Colonic mucosa (tissue), 4 donors: ENCODE measurements at regions not wholly inside any gene's neighbourhood (a gene's known extent, or its start where the extent isn't known, plus 50 kb on each side); places are given as distances from the start of the nearest gene placed in this dataset.

ENCODE experiments used
- DNase-seq: peaks from one replicate; pipeline ENCODE4 v3.0.0-alpha.2; 2020
- H3K27ac ChIP-seq: fragments of 200-600 bp; one replicate; pipeline ENCODE4 v1.8.0; 2021
- H3K27me3 ChIP-seq: fragments of 200-600 bp; one replicate; pipeline ENCODE4 v1.8.0; 2021
- H3K36me3 ChIP-seq: fragments of 200-600 bp; one replicate; pipeline ENCODE4 v1.8.0; 2021
- H3K4me1 ChIP-seq: fragments of 200-600 bp; one replicate; pipeline ENCODE4 v1.8.0; 2021; ENCODE audit warnings: mild to moderate bottlenecking
- H3K4me3 ChIP-seq: fragments of 200-600 bp; one replicate; pipeline ENCODE4 v1.8.0; 2021
- H3K9ac ChIP-seq, 2 donors: one replicate each; pipeline ENCODE4 v1.7.0; 2013; ENCODE audit warnings: control low read depth in 2 of 2, low read depth in 2 of 2, low read length in 2 of 2
- H3K9me3 ChIP-seq: fragments of 200-600 bp; one replicate; pipeline ENCODE4 v1.8.0; 2021
- intact Hi-C: fragments of 100-400 bp; cut with DNase I; formaldehyde crosslinking; loops from one replicate; pipeline ENCODE4 v1.14.1; 2022
- TF ChIP-seq, protein P1 (sequence below): fragments of 200-600 bp; IDR thresholded peaks from one replicate; pipeline ENCODE4 v1.8.0; 2022; ENCODE audit warnings: antibody characterized with exemption, mild to moderate bottlenecking
- donor health status: healthy.
- donor health status: DM: no; HTN: no; CAD: no.
- donor health status: DM: no; HTN: no; CAD: no.

DNA sequence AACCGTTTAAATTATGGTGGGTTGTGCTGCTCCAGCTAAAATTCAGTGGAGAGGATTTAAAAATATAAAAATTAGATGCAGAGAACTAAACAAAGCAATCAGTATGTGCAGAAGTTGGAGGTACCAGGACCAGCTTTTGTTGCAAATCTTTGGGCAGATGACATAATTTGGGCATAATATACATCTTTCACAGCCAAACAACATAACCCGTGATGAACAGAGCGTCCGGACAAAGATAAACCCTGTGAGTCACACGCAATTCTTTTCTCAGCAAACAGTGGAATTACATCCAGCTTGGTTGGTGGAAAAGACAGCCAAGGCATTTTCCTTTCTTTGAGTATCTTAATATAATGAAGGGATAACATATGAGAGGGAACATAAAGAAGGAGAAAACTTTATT, 419.4 kb upstream of the ADAMTS9 start:
- no peak for DNase-seq
- Histone ChIP-seq H3K4me1 (no peaks in the 10 kb centered on the region), H3K9ac (no peak overlapping the region), H3K27ac (no peak overlapping the region), H3K4me3 (no peak overlapping the region), H3K36me3 (no peaks in the 10 kb centered on the region), H3K27me3 (no peaks in the 10 kb centered on the region), H3K9me3 (no peaks in the 10 kb centered on the region)
- TF ChIP-seq, protein P1, sequence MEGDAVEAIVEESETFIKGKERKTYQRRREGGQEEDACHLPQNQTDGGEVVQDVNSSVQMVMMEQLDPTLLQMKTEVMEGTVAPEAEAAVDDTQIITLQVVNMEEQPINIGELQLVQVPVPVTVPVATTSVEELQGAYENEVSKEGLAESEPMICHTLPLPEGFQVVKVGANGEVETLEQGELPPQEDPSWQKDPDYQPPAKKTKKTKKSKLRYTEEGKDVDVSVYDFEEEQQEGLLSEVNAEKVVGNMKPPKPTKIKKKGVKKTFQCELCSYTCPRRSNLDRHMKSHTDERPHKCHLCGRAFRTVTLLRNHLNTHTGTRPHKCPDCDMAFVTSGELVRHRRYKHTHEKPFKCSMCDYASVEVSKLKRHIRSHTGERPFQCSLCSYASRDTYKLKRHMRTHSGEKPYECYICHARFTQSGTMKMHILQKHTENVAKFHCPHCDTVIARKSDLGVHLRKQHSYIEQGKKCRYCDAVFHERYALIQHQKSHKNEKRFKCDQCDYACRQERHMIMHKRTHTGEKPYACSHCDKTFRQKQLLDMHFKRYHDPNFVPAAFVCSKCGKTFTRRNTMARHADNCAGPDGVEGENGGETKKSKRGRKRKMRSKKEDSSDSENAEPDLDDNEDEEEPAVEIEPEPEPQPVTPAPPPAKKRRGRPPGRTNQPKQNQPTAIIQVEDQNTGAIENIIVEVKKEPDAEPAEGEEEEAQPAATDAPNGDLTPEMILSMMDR, result no peak
- intact Hi-C loops, result no loop called here

DNA sequence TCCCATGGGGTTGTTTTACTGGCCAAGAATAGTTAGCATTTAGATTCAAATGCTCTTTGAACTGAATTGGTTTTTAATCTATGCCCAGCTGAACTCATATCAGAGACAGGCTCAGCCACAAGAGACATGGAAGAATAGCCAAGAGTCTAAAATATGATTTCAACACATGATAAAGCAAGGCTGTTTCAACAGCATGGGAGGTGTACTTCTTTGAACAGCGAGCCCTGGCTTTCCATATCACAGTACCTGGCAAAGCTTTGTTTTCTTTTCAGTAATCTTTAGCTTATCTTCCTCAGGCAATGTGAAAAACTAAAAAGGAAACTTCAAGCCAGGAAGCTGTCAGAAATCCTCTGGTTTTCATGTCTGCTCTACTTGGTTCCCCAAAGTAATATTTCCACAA, 413.6 kb upstream of the ADAMTS9 start:
- no peak for DNase-seq
- H3K9ac ChIP-seq, result no peak overlapping the region
- intact Hi-C loops, result no loop called here
- no peak overlapping the region for H3K27ac ChIP-seq
- TF ChIP-seq, protein P1, result no peak
- H3K9me3 ChIP-seq, result no peaks in the 10 kb centered on the region
- H3K36me3 ChIP-seq, result no peaks in the 10 kb centered on the region
- no peak overlapping the region for H3K4me3 ChIP-seq
- no peaks in the 10 kb centered on the region for H3K4me1 ChIP-seq
- H3K27me3 ChIP-seq, result no peaks in the 10 kb centered on the region

DNA sequence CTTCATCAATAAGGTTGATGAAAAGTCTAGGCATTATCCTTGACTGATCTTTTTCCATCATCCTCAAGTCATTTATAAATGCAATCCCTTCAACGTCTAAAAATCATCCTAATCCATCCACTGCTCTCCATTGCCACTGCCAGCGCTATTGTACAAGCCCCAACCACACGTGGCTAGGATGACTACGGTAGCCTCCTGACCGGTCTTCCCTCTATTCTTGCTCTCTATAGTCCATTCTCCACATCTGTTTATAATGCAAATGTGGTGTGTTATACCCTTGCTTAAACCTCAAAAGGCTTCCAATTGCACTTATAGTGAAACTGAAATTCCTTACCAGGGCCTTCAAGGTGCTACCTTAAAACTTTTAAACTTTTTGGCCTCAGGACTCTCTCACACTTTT, 410.6 kb upstream of the ADAMTS9 start:
- DNase-seq, result no peak
- no peaks in the 10 kb centered on the region for H3K36me3 ChIP-seq
- H3K4me1 ChIP-seq, result no peaks in the 10 kb centered on the region
- no peaks in the 10 kb centered on the region for H3K27me3 ChIP-seq
- H3K9me3 ChIP-seq, result no peaks in the 10 kb centered on the region
- H3K27ac ChIP-seq, result no peak overlapping the region
- H3K4me3 ChIP-seq, result no peak overlapping the region
- H3K9ac ChIP-seq, result no peak overlapping the region
- intact Hi-C loops, result no loop called here
- TF ChIP-seq, protein P1, result no peak

DNA sequence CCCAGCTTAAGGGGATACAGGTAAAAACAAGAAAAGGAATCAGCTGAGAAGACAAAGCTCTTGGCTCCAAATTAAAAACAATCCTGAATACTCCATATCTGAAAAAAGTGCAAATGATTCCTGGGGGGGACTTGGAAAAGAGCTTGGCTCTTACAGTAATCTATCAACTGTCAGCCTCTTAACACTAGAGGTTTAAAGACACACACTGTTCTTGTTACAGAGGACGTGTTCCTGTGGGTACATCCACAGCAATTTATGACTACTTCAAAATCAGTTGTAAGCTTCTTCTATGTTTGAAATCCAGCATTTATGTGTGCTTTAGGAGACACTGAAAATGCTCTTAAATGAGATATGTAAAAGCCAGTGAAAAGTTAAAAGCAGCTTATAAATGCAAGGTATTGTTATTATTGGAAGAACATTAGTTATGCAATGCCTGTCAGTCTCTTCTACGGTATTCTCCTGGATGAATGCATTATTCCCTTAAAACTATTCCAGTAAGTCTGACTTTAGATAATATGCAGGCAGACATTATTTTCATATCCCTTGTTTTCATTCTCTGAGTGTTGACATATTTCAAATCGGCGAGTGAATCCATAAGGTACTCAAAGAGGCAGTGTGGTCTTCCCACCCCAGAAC, 408.4 kb upstream of the ADAMTS9 start:
- Histone ChIP-seq H3K9me3 (no peaks in the 10 kb centered on the region), H3K4me3 (no peak overlapping the region), H3K9ac (no peak overlapping the region), H3K36me3 (no peaks in the 10 kb centered on the region), H3K4me1 (no peaks in the 10 kb centered on the region), H3K27ac (no peak overlapping the region), H3K27me3 (no peaks in the 10 kb centered on the region)
- TF ChIP-seq, protein P1, result no peak
- intact Hi-C loops, result no loop called here
- DNase-seq, result no peak

DNA sequence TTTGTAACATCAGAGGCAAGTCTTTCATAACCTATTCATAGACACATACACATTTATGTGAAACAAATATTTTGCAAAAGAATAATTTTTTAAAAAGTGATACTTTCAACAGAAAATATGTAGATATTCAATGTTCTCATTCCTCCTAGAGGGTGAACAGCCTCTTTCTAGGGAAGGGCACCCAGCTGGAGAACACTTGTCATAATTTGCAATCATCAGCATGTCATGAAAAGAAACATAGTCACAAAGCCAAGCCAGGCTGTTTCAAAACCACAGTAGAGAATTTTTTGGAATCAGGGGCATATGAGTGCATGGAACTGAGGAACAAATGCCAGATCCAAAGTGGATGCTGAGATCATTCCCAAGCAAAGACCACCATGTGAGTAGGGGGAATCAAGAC, 406.9 kb upstream of the ADAMTS9 start:
- Histone ChIP-seq H3K27me3 (no peaks in the 10 kb centered on the region), H3K36me3 (no peaks in the 10 kb centered on the region), H3K9ac (no peak overlapping the region), H3K4me3 (no peak overlapping the region), H3K4me1 (no peaks in the 10 kb centered on the region), H3K27ac (no peak overlapping the region), H3K9me3 (no peaks in the 10 kb centered on the region)
- intact Hi-C loops, result no loop called here
- DNase-seq, result no peak
- TF ChIP-seq, protein P1, result no peak
